PC-9 (cell line): ENCODE measurements at regions not wholly inside any gene's neighbourhood (a gene's known extent, or its start where the extent isn't known, plus 50 kb on each side); places are given as distances from the start of the nearest gene placed in this dataset.

Source experiments
- EZH2 ChIP-seq: fragments of 200-600 bp; sonication (generic); IDR thresholded peaks from 2 replicates; pipeline ENCODE4 v1.8.0; 2017; ENCODE audit warnings: antibody characterized with exemption, low read depth
- TF ChIP-seq, protein P1 (sequence below): fragments of 200-600 bp; sonication (generic); conservative IDR thresholded peaks from 2 replicates; pipeline ENCODE4 v1.6.1; 2017; ENCODE audit warnings: mixed run types, antibody characterized with exemption, mild to moderate bottlenecking, moderate library complexity

DNA sequence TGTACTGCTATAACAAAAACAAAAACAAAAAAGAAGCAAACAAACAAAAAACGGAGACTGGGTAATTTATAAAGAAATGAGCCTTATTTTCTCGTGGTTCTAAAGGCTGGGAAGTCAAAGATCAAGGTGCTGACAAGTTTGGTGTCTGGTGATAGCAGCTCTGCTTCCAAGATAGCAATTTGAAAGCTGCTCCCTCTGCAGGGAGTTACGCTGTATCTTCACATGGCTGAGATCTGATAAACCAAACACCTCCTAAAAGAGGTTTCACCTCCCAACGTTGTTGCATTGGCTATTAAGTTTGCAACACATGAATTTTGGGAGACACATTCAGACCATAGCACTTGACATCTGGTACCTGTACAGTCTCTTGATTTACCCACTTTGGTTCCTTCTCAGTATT lies 854.2 kb downstream of the CENPC start:
- TF ChIP-seq, protein P1, sequence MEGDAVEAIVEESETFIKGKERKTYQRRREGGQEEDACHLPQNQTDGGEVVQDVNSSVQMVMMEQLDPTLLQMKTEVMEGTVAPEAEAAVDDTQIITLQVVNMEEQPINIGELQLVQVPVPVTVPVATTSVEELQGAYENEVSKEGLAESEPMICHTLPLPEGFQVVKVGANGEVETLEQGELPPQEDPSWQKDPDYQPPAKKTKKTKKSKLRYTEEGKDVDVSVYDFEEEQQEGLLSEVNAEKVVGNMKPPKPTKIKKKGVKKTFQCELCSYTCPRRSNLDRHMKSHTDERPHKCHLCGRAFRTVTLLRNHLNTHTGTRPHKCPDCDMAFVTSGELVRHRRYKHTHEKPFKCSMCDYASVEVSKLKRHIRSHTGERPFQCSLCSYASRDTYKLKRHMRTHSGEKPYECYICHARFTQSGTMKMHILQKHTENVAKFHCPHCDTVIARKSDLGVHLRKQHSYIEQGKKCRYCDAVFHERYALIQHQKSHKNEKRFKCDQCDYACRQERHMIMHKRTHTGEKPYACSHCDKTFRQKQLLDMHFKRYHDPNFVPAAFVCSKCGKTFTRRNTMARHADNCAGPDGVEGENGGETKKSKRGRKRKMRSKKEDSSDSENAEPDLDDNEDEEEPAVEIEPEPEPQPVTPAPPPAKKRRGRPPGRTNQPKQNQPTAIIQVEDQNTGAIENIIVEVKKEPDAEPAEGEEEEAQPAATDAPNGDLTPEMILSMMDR, result no peak
- TF ChIP-seq EZH2, result no peak
